Parathyroid adenoma (tissue), 2 donors: ENCODE measurements at regions not wholly inside any gene's neighbourhood (a gene's known extent, or its start where the extent isn't known, plus 50 kb on each side); places are given as distances from the start of the nearest gene placed in this dataset.

Experiments
- H2AFZ ChIP-seq: fragments of 300-600 bp; sonication (generic); one replicate; pipeline ENCODE4 v1.7.0; 2017; ENCODE audit warnings: antibody characterized with exemption, mild to moderate bottlenecking
- H3K27ac ChIP-seq: fragments of 300-600 bp; sonication (generic); one replicate; pipeline ENCODE4 v1.7.0; 2017
- H3K27me3 ChIP-seq: fragments of 300-600 bp; sonication (generic); one replicate; pipeline ENCODE4 v1.7.0; 2017; ENCODE audit warnings: low read length; ENCODE audit not compliant: control insufficient read depth, insufficient read depth
- H3K36me3 ChIP-seq: fragments of 300-600 bp; sonication (generic); one replicate; pipeline ENCODE4 v1.7.0; 2017; ENCODE audit warnings: low read length; ENCODE audit not compliant: control insufficient read depth, insufficient read depth
- H3K4me1 ChIP-seq: fragments of 300-600 bp; sonication (generic); one replicate; pipeline ENCODE4 v1.7.0; 2017; ENCODE audit warnings: control low read depth
- H3K4me2 ChIP-seq: fragments of 300-600 bp; sonication (generic); one replicate; pipeline ENCODE4 v1.7.0; 2017; ENCODE audit warnings: low read length
- H3K4me3 ChIP-seq: fragments of 300-600 bp; sonication (generic); one replicate; pipeline ENCODE4 v1.7.0; 2017; ENCODE audit warnings: low read depth, low read length
- H3K79me2 ChIP-seq: fragments of 300-600 bp; sonication (generic); one replicate; pipeline ENCODE4 v1.7.0; 2017; ENCODE audit warnings: control low read depth
- H3K9ac ChIP-seq: fragments of 300-600 bp; sonication (generic); one replicate; pipeline ENCODE4 v1.7.0; 2017; ENCODE audit warnings: mild to moderate bottlenecking
- H3K9me3 ChIP-seq: fragments of 300-600 bp; sonication (generic); one replicate; pipeline ENCODE4 v1.7.0; 2017; ENCODE audit warnings: low read length; ENCODE audit not compliant: control insufficient read depth
- CTCF ChIP-seq: fragments of 300-600 bp; sonication (generic); IDR thresholded peaks from one replicate; pipeline ENCODE4 v1.7.0; 2017; ENCODE audit warnings: antibody characterized with exemption, mild to moderate bottlenecking
- donor health status: primary hyperparathyroidism.

- TF ChIP-seq CTCF, result no peak
Observed at GRCh38 chr9:16033921-16034691, 481.3 kb downstream of the CCDC171 start.

GRCh38 chr9:16039218-16039987 lies 486.6 kb downstream of the CCDC171 start:
- Histone ChIP-seq H3K4me1 (no peaks in the 10 kb centered on the region), H3K4me2 (no peak overlapping the region), H3K4me3 (no peak overlapping the region), H3K27ac (no peak overlapping the region), H3K36me3 (no peaks in the 10 kb centered on the region), H3K79me2 (no peaks in the 10 kb centered on the region), H3K9ac (no peak overlapping the region), H3K27me3 (no peaks in the 10 kb centered on the region), H3K9me3 (no peaks in the 10 kb centered on the region), H2AFZ (no peak overlapping the region)
- TF ChIP-seq CTCF, result no peak

More at GRCh38 chr9:16033921-16034691, 481.3 kb downstream of the CCDC171 start:
- H2AFZ ChIP-seq, result no peak overlapping the region
- no peak overlapping the region for H3K4me2 ChIP-seq
- H3K4me3 ChIP-seq, result no peak overlapping the region
- no peaks in the 10 kb centered on the region for H3K36me3 ChIP-seq
- H3K4me1 ChIP-seq, result no peaks in the 10 kb centered on the region
- H3K9ac ChIP-seq, result no peak overlapping the region
- H3K9me3 ChIP-seq, result no peaks in the 10 kb centered on the region
- H3K79me2 ChIP-seq, result no peaks in the 10 kb centered on the region
- no peak overlapping the region for H3K27ac ChIP-seq
- no peaks in the 10 kb centered on the region for H3K27me3 ChIP-seq

DNA sequence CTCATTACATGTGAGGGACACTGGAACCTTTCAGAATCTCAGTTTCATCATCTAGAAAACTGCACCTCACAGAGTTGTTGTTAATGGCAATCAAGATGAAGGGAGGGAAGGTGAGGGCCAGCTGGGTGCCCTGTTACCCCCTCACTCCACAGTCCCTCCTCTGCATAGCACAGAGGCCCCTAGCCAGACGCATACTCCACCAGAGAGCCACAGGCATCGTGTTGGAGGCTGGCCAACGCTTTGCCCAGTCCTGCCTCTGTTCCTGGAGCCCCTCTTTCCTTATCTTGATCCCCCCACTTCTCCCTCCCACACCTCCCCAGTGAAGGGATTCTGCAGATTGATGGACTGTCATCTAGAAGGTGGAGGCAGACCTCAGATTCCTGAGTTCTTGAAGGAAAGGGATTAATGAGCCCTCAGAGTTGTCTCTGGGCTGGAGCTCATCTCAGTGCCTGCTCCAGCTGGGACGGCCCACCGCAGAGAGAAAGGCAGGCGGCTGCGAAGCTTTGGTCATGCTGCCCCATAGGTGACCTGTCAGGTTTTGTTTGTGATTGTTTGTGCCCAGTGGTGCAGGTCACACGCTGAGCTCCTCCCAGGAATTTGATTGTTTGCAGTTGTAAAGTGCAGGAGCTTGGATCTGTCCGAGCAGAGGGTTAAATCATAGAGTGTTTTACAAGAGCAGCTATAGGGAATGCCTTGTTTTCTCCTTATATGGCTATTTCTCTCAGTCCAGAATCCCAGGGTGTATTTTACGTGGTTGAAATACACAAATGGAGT lies 487.3 kb downstream of the CCDC171 start:
- Histone ChIP-seq H3K79me2 (no peaks in the 10 kb centered on the region), H3K9ac (no peak overlapping the region), H3K27me3 (no peaks in the 10 kb centered on the region), H3K4me1 (no peaks in the 10 kb centered on the region), H3K36me3 (no peaks in the 10 kb centered on the region), H2AFZ (no peak overlapping the region), H3K27ac (no peak overlapping the region), H3K4me3 (no peak overlapping the region), H3K4me2 (no peak overlapping the region), H3K9me3 (no peaks in the 10 kb centered on the region)
- TF ChIP-seq CTCF, result no peak

- Histone ChIP-seq H3K4me2 (no peak overlapping the region), H3K4me1 (no peaks in the 10 kb centered on the region), H3K36me3 (no peaks in the 10 kb centered on the region), H3K9ac (no peak overlapping the region), H2AFZ (no peak overlapping the region), H3K4me3 (no peak overlapping the region), H3K79me2 (no peaks in the 10 kb centered on the region), H3K9me3 (no peaks in the 10 kb centered on the region), H3K27me3 (no peaks in the 10 kb centered on the region), H3K27ac (no peak overlapping the region)
- TF ChIP-seq CTCF, result no peak
Observed at GRCh38 chr9:16043756-16044578, 491.1 kb downstream of the CCDC171 start.
